H1 (cell line): ENCODE measurements at regions not wholly inside any gene's neighbourhood (a gene's known extent, or its start where the extent isn't known, plus 50 kb on each side); places are given as distances from the start of the nearest gene placed in this dataset.

ENCODE experiments used
- CHD7 ChIP-seq: fragments of 300-600 bp; sonication (generic); IDR thresholded peaks from 2 replicates; pipeline ENCODE4 v1.7.1; 2012; ENCODE audit warnings: low read length, moderate library complexity, mild to moderate bottlenecking, inconsistent platforms; ENCODE audit not compliant: insufficient replicate concordance
- MAX ChIP-seq: IDR thresholded peaks from 2 replicates; pipeline ENCODE4 v1.6.1; 2012; ENCODE audit warnings: inconsistent platforms
- TAF1 ChIP-seq: IDR thresholded peaks from 2 replicates; pipeline ENCODE4 v1.6.1; 2011; ENCODE audit warnings: mild to moderate bottlenecking, low read depth, low read length

GRCh38 chr9:75810063-75810462 lies 80.4 kb upstream of the PCSK5 start (continued):
- no peak for TF ChIP-seq CHD7
- no peak for TF ChIP-seq TAF1
- no peak for TF ChIP-seq MAX
- TF ChIP-seq, all 59 proteins: peak for 0
